ENCODE measurements at regions not wholly inside any gene's neighbourhood (a gene's known extent, or its start where the extent isn't known, plus 50 kb on each side); places are given as distances from the start of the nearest gene placed in this dataset.

- Mint-ChIP-seq H3K27ac (no peak overlapping the region), H3K27me3 (ENCODE audit: insufficient read depth) (no peaks in the 10 kb centered on the region), H3K4me3 (no peak overlapping the region), H3K9me3 (peaks cover 43% of the 10 kb centered on the region), H3K4me1 (ENCODE audit: low read depth) (no peaks in the 10 kb centered on the region), H3K36me3 (ENCODE audit: low read depth) (no peaks in the 10 kb centered on the region)
- no peak for TF ChIP-seq CTCF (IDR thresholded peaks at IDR 0.05)
- no peak for DNase-seq
These were observed 455.7 kb upstream of the PFKP start for GRCh38 chr10:2611603-2612002.

GRCh38 chr10:2610946-2611345 lies 456.4 kb upstream of the PFKP start:
- Mint-ChIP-seq H3K4me3 (no peak overlapping the region), H3K4me1 (ENCODE audit: low read depth) (no peaks in the 10 kb centered on the region)
- no peak for TF ChIP-seq CTCF (IDR thresholded peaks at IDR 0.05)

DNA sequence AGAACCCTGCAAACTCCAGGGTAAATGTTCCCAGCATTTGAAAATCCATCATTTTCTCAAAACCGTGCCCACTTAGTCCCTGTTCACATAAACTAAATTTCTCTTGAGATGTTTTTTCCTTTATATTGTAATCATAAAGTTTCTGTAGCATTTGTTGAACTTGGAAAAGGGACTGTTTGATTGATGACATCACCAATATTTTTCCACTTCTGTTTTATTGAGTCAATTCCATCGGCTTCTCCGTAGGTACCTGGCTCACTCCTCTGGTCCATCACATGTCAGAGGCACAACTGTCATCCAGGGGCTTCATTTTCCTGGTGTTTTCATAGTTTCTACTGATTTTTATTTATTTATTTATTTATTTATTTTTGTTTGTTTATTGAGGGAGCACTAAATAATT lies 462.5 kb upstream of the PFKP start:
- Mint-ChIP-seq H3K36me3 (ENCODE audit: low read depth) (no peaks in the 10 kb centered on the region), H3K9me3 (peaks cover 14% of the 10 kb centered on the region), H3K4me1 (ENCODE audit: low read depth) (no peaks in the 10 kb centered on the region), H3K4me3 (no peak overlapping the region), H3K27ac (no peak overlapping the region), H3K27me3 (ENCODE audit: insufficient read depth) (no peaks in the 10 kb centered on the region)
- TF ChIP-seq CTCF (IDR thresholded peaks at IDR 0.05), result no peak
- no peak for DNase-seq

More at GRCh38 chr10:2610946-2611345, 456.4 kb upstream of the PFKP start:
- H3K36me3 Mint-ChIP-seq (ENCODE audit: low read depth), result no peaks in the 10 kb centered on the region
- DNase-seq, result no peak
- peaks cover 38% of the 10 kb centered on the region for H3K9me3 Mint-ChIP-seq
- no peak overlapping the region for H3K27ac Mint-ChIP-seq
- no peaks in the 10 kb centered on the region for H3K27me3 Mint-ChIP-seq (ENCODE audit: insufficient read depth)

- Mint-ChIP-seq H3K9me3 (peaks cover 30% of the 10 kb centered on the region), H3K36me3 (ENCODE audit: low read depth) (no peaks in the 10 kb centered on the region), H3K27ac (no peak overlapping the region), H3K4me3 (no peak overlapping the region), H3K27me3 (ENCODE audit: insufficient read depth) (no peaks in the 10 kb centered on the region), H3K4me1 (ENCODE audit: low read depth) (no peaks in the 10 kb centered on the region)
- TF ChIP-seq CTCF (IDR thresholded peaks at IDR 0.05), result no peak
- DNase-seq, result no peak
These were observed 467.8 kb upstream of the PFKP start for GRCh38 chr10:2599571-2599970.

- no peak for TF ChIP-seq CTCF (IDR thresholded peaks at IDR 0.05)
- DNase-seq, result no peak
- H3K9me3 Mint-ChIP-seq, result peaks cover 47% of the 10 kb centered on the region
- no peaks in the 10 kb centered on the region for H3K4me1 Mint-ChIP-seq (ENCODE audit: low read depth)
- H3K4me3 Mint-ChIP-seq, result no peak overlapping the region
- H3K27me3 Mint-ChIP-seq (ENCODE audit: insufficient read depth), result no peaks in the 10 kb centered on the region
- H3K27ac Mint-ChIP-seq, result no peak overlapping the region
- H3K36me3 Mint-ChIP-seq (ENCODE audit: low read depth), result peaks cover 5% of the 10 kb centered on the region; the same call in 1 of the 2 replicates
These were observed 474.8 kb upstream of the PFKP start for GRCh38 chr10:2592360-2593160.

Measured in HFFc6 (cell line).